HG03378 (cell line): ENCODE measurements at regions not wholly inside any gene's neighbourhood (a gene's known extent, or its start where the extent isn't known, plus 50 kb on each side); places are given as distances from the start of the nearest gene placed in this dataset.
"Not testable (repeated sequence)": the region's sequence is repeated elsewhere in the genome, so short reads cannot be mapped to it uniquely, and the experiment has no call there.

Experiments used
- ATAC-seq: cut with Tn5 transposase; IDR thresholded peaks from one replicate; pipeline ENCODE4 v1.9.1; 2021; ENCODE audit warnings: mild to moderate bottlenecking, moderate library complexity; ENCODE audit not compliant: unreplicated experiment

GRCh38 chrX:89539150-89539549 is 382.6 kb upstream of the TGIF2LX start:
- not testable (repeated sequence) for ATAC-seq

- not testable (repeated sequence) for ATAC-seq
Observed at GRCh38 chrX:89557146-89557545, 364.6 kb upstream of the TGIF2LX start.

- ATAC-seq = not testable (repeated sequence)
Observed at GRCh38 chrX:89562079-89562478, 359.6 kb upstream of the TGIF2LX start.

GRCh38 chrX:89563107-89563506 is 358.6 kb upstream of the TGIF2LX start:
- not testable (repeated sequence) for ATAC-seq

GRCh38 chrX:89567787-89568186 is 353.9 kb upstream of the TGIF2LX start:
- ATAC-seq = not testable (repeated sequence)

GRCh38 chrX:89581868-89582267 is 339.8 kb upstream of the TGIF2LX start:
- ATAC-seq = not testable (repeated sequence)

DNA sequence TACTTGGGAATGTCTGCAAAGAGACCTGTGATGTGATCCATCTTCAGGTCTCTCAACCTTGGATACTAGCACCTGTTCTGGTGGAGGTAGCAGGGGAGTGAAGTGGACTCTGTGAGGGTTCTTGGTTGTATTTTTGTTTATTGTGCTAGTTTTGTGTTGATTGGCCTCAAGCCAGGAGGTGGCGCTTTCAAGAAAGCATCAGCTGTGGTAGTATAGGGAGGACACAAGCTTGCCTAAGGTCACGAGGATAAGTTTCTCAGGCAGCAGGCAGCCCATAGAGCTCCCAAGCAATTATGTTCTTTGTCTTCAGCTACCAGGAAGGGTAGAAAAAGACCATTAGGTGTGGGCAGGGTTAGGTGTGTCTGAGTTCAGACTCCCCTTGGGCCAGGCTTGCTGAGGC is 289.9 kb upstream of the TGIF2LX start:
- ATAC-seq = not testable (repeated sequence)

DNA sequence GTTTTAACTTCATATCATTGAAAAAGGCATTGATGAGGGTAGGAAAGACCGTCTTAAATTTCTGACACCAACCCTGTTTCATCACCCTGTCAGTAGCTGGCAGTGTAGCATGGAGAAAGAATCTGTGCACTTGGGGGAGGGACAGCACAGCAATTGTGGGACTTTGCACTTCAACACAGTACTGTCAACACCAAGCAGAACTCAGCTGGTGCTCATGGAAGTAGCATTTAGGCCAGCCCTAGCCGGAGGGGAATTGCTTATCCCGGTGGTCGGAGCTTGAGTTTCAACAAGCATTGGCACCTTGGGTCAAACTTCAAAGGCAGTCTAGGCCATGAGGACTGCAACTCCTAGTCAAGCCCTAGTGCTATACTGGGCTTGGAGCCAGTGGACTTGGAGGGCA is 285.8 kb upstream of the TGIF2LX start:
- ATAC-seq = not testable (repeated sequence)

DNA sequence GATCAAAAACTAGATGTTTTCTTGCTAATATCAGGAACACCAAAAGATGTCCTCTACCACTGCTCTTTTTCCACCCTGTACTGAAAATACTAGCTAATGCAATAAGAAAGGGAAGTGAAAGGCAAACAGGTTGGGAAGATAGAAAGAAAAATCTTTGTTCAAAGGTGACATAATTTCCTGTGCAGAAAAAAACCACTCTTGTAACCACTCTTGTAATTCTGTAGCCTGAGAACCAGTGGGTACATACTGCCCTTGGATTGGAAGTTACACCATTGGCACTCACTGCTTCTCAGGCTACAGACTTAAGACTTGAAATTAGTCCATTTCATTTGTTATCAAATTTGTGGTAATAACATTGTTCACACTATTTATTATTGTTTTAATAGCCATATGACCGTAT is 263.0 kb upstream of the TGIF2LX start:
- not testable (repeated sequence) for ATAC-seq

- ATAC-seq = not testable (repeated sequence)
Observed at GRCh38 chrX:89706481-89706880, 215.2 kb upstream of the TGIF2LX start.

GRCh38 chrX:89707363-89707927 is 214.3 kb upstream of the TGIF2LX start:
- not testable (repeated sequence) for ATAC-seq

GRCh38 chrX:89734367-89734766 is 187.3 kb upstream of the TGIF2LX start:
- not testable (repeated sequence) for ATAC-seq

- not testable (repeated sequence) for ATAC-seq
Observed at GRCh38 chrX:89756466-89756865, 165.2 kb upstream of the TGIF2LX start.

DNA sequence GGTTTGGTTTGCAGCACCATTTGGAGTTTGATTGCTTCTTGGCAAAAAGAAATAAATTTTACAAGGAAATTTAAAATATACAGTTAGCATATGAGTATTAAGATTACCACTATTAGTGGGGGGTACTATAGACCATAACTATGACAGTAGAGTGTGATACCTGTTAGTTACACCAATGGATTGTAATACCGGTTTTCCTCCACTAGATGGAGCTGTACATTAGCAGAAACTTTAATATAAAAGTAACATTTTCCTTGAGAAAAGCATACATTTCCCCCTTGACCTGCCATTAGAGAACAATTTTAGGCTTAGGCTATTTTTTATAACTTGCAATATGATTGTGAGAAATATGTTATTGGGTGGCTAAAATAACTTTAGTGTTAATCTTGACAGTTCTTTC is 163.9 kb upstream of the TGIF2LX start:
- ATAC-seq = not testable (repeated sequence)

DNA sequence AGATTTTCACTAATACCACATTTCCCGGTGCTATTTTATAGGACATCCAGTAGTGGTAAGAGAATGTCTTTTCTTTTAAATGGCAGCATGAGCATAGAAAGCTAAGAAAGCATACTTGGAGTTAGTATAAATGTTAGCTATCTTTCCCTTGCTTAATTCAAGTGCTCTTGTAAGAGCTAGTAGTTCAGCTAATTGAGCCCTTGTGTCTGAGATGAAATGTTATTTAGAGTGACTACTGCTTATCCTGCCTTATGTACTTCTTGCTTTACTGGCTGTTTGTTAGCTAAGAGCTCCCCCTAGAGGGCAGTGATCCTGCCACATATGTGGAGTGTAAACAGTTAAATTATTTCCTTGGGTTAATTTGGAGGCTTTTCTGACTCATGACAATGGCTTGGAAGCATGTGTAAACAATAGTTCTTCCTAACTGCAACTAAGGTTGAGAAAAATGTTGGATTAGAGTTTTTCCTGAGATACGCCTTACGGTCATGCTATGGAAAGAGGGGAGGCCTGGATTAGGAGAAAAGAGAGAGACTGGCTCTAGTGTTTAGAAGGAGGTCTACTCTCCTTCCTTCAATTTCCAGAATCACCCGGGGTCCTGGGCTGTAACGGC is 162.5 kb upstream of the TGIF2LX start:
- not testable (repeated sequence) for ATAC-seq

DNA sequence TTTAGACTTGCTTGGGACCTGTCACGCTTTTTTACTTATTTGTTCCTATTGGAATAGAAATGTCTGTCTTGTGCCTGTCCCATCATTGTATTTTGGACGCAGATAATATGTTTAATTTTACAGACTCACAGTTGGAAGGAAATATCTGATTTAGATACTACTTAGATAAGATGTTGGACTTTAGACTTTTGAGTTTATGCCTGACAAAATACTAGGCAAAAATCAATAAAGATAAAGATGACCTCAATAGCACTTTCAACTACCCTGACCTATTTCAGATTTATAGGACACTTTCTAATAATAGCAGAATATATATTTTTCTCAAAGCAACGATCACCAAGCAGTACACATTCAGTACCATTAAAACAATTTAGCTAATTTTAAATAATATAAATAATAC is 150.1 kb upstream of the TGIF2LX start:
- not testable (repeated sequence) for ATAC-seq

GRCh38 chrX:89811440-89811839 is 110.3 kb upstream of the TGIF2LX start:
- not testable (repeated sequence) for ATAC-seq

- ATAC-seq = not testable (repeated sequence)
Observed at GRCh38 chrX:89839723-89840122, 82.0 kb upstream of the TGIF2LX start.

DNA sequence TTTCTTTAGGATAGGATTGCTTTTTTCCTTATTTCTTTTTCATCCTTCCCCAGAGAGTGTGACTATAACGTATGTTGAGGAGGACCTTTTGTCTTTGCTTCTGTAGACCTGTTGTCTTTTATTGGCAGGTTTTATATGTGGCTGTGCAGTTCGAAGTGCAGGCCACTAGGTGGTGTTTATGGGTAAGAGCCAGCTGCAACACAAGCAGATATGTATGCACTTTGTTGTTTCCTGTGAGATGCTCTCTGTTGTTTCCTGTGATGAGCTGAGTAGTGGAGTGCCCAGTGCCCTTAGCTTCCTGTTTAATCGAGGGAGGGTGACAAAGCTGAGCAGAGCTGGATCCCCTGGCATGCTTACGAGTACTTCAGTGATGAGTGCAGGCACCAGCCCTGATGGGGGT is 50.0 kb upstream of the TGIF2LX start:
- ATAC-seq = peak; percentile 94
